Activated T-helper 1 cell treated with anti-CD3 and anti-CD28 coated beads, Interleukin-2, amount 50 U/mL, for 16 hours (primary cell): ENCODE measurements at regions not wholly inside any gene's neighbourhood (a gene's known extent, or its start where the extent isn't known, plus 50 kb on each side); places are given as distances from the start of the nearest gene placed in this dataset.
"Not testable (repeated sequence)": the region's sequence is repeated elsewhere in the genome, so short reads cannot be mapped to it uniquely, and the experiment has no call there.

Source experiments
- DNase-seq, 2 donors: peaks; one replicate each; pipeline ENCODE4 v3.0.0-alpha.2; 2020; ENCODE audit warnings: low read depth in 1 of 2, low spot score in 1 of 2

GRCh38 chr11:110347660-110348059 is 51.2 kb upstream of the RDX start:
- no peak for DNase-seq

- DNase-seq, result peak in 1 of 2 donors; percentile 50
Measured at GRCh38 chr11:110349138-110349996, 53.0 kb upstream of the RDX start.

GRCh38 chr11:110349997-110350383 is 53.6 kb upstream of the RDX start:
- not testable (repeated sequence) for DNase-seq

GRCh38 chr11:110355011-110355744 is 58.8 kb upstream of the RDX start:
- no peak for DNase-seq

- no peak for DNase-seq
Measured at GRCh38 chr11:110356762-110357671, 60.6 kb upstream of the RDX start.

- DNase-seq, result no peak
Measured at GRCh38 chr11:110358336-110358735, 61.9 kb upstream of the RDX start.

GRCh38 chr11:110360781-110361408 is 64.5 kb upstream of the RDX start:
- not testable (repeated sequence) for DNase-seq

GRCh38 chr11:110362971-110363509 is 66.6 kb upstream of the RDX start:
- DNase-seq, result no peak

GRCh38 chr11:110366291-110366690 is 63.5 kb upstream of the FDX1 start:
- DNase-seq, result no peak

GRCh38 chr11:110367571-110367970 is 62.2 kb upstream of the FDX1 start:
- DNase-seq, result no peak

- no peak for DNase-seq
Measured at GRCh38 chr11:110371084-110371483, 58.7 kb upstream of the FDX1 start.

GRCh38 chr11:110373051-110373702 is 56.6 kb upstream of the FDX1 start:
- DNase-seq, result no peak

GRCh38 chr11:110374921-110375320 is 54.8 kb upstream of the FDX1 start:
- DNase-seq, result no peak

GRCh38 chr11:110375351-110375750 is 54.4 kb upstream of the FDX1 start:
- no peak for DNase-seq

GRCh38 chr11:110376021-110376420 is 53.7 kb upstream of the FDX1 start:
- DNase-seq, result no peak

GRCh38 chr11:110376711-110377324 is 52.9 kb upstream of the FDX1 start:
- DNase-seq, result no peak

GRCh38 chr11:110377434-110377833 is 52.3 kb upstream of the FDX1 start:
- no peak for DNase-seq

GRCh38 chr11:110379261-110379660 is 50.5 kb upstream of the FDX1 start:
- DNase-seq, result no peak

- no peak for DNase-seq
Measured at GRCh38 chr11:110379936-110380335, 49.8 kb upstream of the FDX1 start.
